ENCODE measurements at regions not wholly inside any gene's neighbourhood (a gene's known extent, or its start where the extent isn't known, plus 50 kb on each side); places are given as distances from the start of the nearest gene placed in this dataset.

DNA sequence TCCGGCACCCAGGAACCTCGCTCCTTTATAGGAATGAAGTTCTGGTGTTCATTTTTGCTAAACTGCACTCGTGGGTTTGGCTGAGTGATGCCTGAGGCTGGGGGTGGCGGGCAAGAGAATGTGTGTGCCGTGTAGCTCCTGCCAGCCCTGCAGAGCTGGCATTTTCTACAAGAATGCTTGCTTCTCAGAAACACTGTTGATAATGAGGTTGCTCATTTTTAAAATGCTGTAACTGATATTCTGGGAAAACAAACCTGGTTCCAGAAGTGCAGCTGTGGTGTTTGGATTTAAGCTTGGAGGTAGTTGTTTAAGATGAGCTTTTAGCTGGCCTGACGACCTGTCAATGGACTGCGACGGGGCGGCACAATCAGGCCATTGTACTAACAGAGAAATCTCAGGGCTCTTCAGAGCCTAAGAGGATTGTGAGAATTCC is 511.9 kb upstream of the TNP1 start:
- no peak for DNase-seq
- H3K36me3 Mint-ChIP-seq (ENCODE audit: unreplicated experiment) = no peaks in the 10 kb centered on the region
- H3K4me1 Mint-ChIP-seq (ENCODE audit: low read depth, unreplicated experiment) = no peaks in the 10 kb centered on the region
- H3K27me3 Mint-ChIP-seq (ENCODE audit: unreplicated experiment) = peaks cover 3% of the 10 kb centered on the region
- H3K9me3 Mint-ChIP-seq (ENCODE audit: unreplicated experiment) = no peaks in the 10 kb centered on the region
- no peak overlapping the region for H3K4me3 Mint-ChIP-seq (ENCODE audit: unreplicated experiment)
- no peak overlapping the region for H3K27ac Mint-ChIP-seq (ENCODE audit: unreplicated experiment)
- TF ChIP-seq, protein P1, sequence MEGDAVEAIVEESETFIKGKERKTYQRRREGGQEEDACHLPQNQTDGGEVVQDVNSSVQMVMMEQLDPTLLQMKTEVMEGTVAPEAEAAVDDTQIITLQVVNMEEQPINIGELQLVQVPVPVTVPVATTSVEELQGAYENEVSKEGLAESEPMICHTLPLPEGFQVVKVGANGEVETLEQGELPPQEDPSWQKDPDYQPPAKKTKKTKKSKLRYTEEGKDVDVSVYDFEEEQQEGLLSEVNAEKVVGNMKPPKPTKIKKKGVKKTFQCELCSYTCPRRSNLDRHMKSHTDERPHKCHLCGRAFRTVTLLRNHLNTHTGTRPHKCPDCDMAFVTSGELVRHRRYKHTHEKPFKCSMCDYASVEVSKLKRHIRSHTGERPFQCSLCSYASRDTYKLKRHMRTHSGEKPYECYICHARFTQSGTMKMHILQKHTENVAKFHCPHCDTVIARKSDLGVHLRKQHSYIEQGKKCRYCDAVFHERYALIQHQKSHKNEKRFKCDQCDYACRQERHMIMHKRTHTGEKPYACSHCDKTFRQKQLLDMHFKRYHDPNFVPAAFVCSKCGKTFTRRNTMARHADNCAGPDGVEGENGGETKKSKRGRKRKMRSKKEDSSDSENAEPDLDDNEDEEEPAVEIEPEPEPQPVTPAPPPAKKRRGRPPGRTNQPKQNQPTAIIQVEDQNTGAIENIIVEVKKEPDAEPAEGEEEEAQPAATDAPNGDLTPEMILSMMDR (IDR thresholded peaks at IDR 0.05; ENCODE audit: partially characterized antibody, unreplicated experiment) = no peak

DNA sequence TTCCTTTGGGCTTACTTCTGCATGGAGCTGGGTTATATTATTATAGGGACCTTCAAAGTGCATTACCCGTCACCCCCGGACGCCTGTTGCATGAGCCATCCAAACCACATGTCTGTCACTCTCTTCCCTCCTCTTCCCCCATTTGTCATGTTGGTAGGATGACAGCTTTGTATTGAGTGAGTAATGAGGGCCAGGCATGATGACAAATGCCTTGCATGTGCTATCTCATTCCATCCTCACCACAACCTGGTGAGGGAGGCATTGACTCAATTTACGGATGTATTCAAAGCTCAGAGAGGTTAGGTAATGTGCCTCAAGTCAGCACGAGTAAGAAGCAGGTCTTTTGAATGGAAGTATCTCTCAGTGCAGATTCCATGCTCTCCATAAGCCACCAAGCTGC is 510.5 kb upstream of the TNP1 start:
- DNase-seq = no peak
- no peaks in the 10 kb centered on the region for H3K36me3 Mint-ChIP-seq (ENCODE audit: unreplicated experiment)
- H3K4me1 Mint-ChIP-seq (ENCODE audit: low read depth, unreplicated experiment) = no peaks in the 10 kb centered on the region
- TF ChIP-seq, protein P1 (IDR thresholded peaks at IDR 0.05; ENCODE audit: partially characterized antibody, unreplicated experiment) = no peak
- H3K27ac Mint-ChIP-seq (ENCODE audit: unreplicated experiment) = no peak overlapping the region
- H3K4me3 Mint-ChIP-seq (ENCODE audit: unreplicated experiment) = no peak overlapping the region
- no peaks in the 10 kb centered on the region for H3K27me3 Mint-ChIP-seq (ENCODE audit: unreplicated experiment)
- no peaks in the 10 kb centered on the region for H3K9me3 Mint-ChIP-seq (ENCODE audit: unreplicated experiment)

- H3K36me3 Mint-ChIP-seq (ENCODE audit: unreplicated experiment) = no peaks in the 10 kb centered on the region
- no peak overlapping the region for H3K27ac Mint-ChIP-seq (ENCODE audit: unreplicated experiment)
- H3K4me3 Mint-ChIP-seq (ENCODE audit: unreplicated experiment) = no peak overlapping the region
- no peaks in the 10 kb centered on the region for H3K4me1 Mint-ChIP-seq (ENCODE audit: low read depth, unreplicated experiment)
- H3K27me3 Mint-ChIP-seq (ENCODE audit: unreplicated experiment) = peaks cover 1% of the 10 kb centered on the region
- TF ChIP-seq, protein P1 (IDR thresholded peaks at IDR 0.05; ENCODE audit: partially characterized antibody, unreplicated experiment) = no peak
- no peak for DNase-seq
- no peaks in the 10 kb centered on the region for H3K9me3 Mint-ChIP-seq (ENCODE audit: unreplicated experiment)
These were observed 507.6 kb upstream of the TNP1 start for GRCh38 chr2:217367464-217367863.

- Mint-ChIP-seq H3K9me3 (ENCODE audit: unreplicated experiment) (no peaks in the 10 kb centered on the region), H3K27ac (ENCODE audit: unreplicated experiment) (no peak overlapping the region), H3K27me3 (ENCODE audit: unreplicated experiment) (peaks cover 1% of the 10 kb centered on the region), H3K4me1 (ENCODE audit: low read depth, unreplicated experiment) (no peaks in the 10 kb centered on the region), H3K4me3 (ENCODE audit: unreplicated experiment) (no peak overlapping the region), H3K36me3 (ENCODE audit: unreplicated experiment) (no peaks in the 10 kb centered on the region)
- TF ChIP-seq, protein P1 (IDR thresholded peaks at IDR 0.05; ENCODE audit: partially characterized antibody, unreplicated experiment) = no peak
- DNase-seq = no peak
These were observed 507.1 kb upstream of the TNP1 start for GRCh38 chr2:217366966-217367365.

- no peaks in the 10 kb centered on the region for H3K4me1 Mint-ChIP-seq (ENCODE audit: low read depth, unreplicated experiment)
- peaks cover 1% of the 10 kb centered on the region for H3K27me3 Mint-ChIP-seq (ENCODE audit: unreplicated experiment)
- TF ChIP-seq, protein P1 (IDR thresholded peaks at IDR 0.05; ENCODE audit: partially characterized antibody, unreplicated experiment) = no peak
- H3K4me3 Mint-ChIP-seq (ENCODE audit: unreplicated experiment) = no peak overlapping the region
- no peaks in the 10 kb centered on the region for H3K9me3 Mint-ChIP-seq (ENCODE audit: unreplicated experiment)
- no peaks in the 10 kb centered on the region for H3K36me3 Mint-ChIP-seq (ENCODE audit: unreplicated experiment)
- no peak overlapping the region for H3K27ac Mint-ChIP-seq (ENCODE audit: unreplicated experiment)
- DNase-seq = no peak
These were observed 506.5 kb upstream of the TNP1 start for GRCh38 chr2:217366266-217366895.

All from glutamatergic neuron (in vitro differentiated cells).